H1 (cell line): ENCODE measurements at regions not wholly inside any gene's neighbourhood (a gene's known extent, or its start where the extent isn't known, plus 50 kb on each side); places are given as distances from the start of the nearest gene placed in this dataset.

Experiments
- ATF2 ChIP-seq: IDR thresholded peaks from 2 replicates; pipeline ENCODE4 v1.6.1; 2012; ENCODE audit warnings: low read length, inconsistent platforms
- CEBPB ChIP-seq: IDR thresholded peaks from 2 replicates; pipeline ENCODE4 v1.6.1; 2012; ENCODE audit warnings: low read depth, low read length
- CTCF ChIP-seq, 3 experiments: IDR thresholded peaks; 1 replicate in 2 of 3; 2 replicates in 1 of 3; pipeline versions ENCODE4 v1.5.1 to v1.6.1; 2011; ENCODE audit warnings: low read length in 3 of 3, mild to moderate bottlenecking in 3 of 3, inconsistent platforms in 2 of 3, low read depth in 1 of 3, moderate library complexity in 1 of 3; ENCODE audit not compliant: insufficient read depth in 1 of 3; ENCODE audit errors: control extremely low read depth in 1 of 3
- GTF2F1 ChIP-seq: IDR thresholded peaks from 2 replicates; pipeline ENCODE4 v1.6.1; 2012; ENCODE audit warnings: low read depth, low read length, improper control_type of control experiment, borderline replicate concordance
- HDAC2 ChIP-seq, 2 experiments: fragments of 300-600 bp in 1 of 2; sonication (generic) in 1 of 2; IDR thresholded peaks; 2 replicates each; pipeline ENCODE4 v1.6.1; 2011 to 2012; ENCODE audit warnings: low read depth in 2 of 2, low read length in 2 of 2, mild to moderate bottlenecking in 2 of 2, moderate library complexity in 2 of 2, borderline replicate concordance in 1 of 2, inconsistent platforms in 1 of 2
- JUND ChIP-seq: IDR thresholded peaks from 2 replicates; pipeline ENCODE4 v1.6.1; 2011; ENCODE audit warnings: mild to moderate bottlenecking, improper control_type of control experiment, low read length
- KDM5A ChIP-seq: fragments of 200-600 bp; IDR thresholded peaks from 2 replicates; pipeline ENCODE4 v1.7.1; 2012; ENCODE audit warnings: mild to moderate bottlenecking, low read length, inconsistent platforms, mixed read lengths
- MAFK ChIP-seq: IDR thresholded peaks from 2 replicates; pipeline ENCODE4 v1.6.1; 2012; ENCODE audit warnings: low read depth, mild to moderate bottlenecking, improper control_type of control experiment, low read length
- SIRT6 ChIP-seq: IDR thresholded peaks from one replicate; pipeline ENCODE4 v1.7.1; 2012; ENCODE audit warnings: low read length, inconsistent platforms
- USF2 ChIP-seq: IDR thresholded peaks from 2 replicates; pipeline ENCODE4 v1.6.1; 2011; ENCODE audit warnings: low read length, improper control_type of control experiment

- TF ChIP-seq SIRT6 (no peak), JUND (no peak), CTCF (IDR thresholded peaks at IDR 0.05; ENCODE audit: control extremely low read depth in 1 of 3, insufficient read depth in 1 of 3, low read depth in 1 of 3, low read length in 3 of 3) (no peak), ATF2 (no peak), USF2 (no peak), KDM5A (no peak), GTF2F1 (no peak), CEBPB (no peak), HDAC2 (IDR thresholded peaks at IDR 0.05; ENCODE audit: borderline replicate concordance in 1 of 2, low read depth in 2 of 2, low read length in 2 of 2) (no peak), MAFK (no peak)
Measured at GRCh38 chr6:113209315-113209714, 647.8 kb upstream of the MARCKS start.
